ENCODE measurements at regions not wholly inside any gene's neighbourhood (a gene's known extent, or its start where the extent isn't known, plus 50 kb on each side); places are given as distances from the start of the nearest gene placed in this dataset.

- TF ChIP-seq, protein P1, sequence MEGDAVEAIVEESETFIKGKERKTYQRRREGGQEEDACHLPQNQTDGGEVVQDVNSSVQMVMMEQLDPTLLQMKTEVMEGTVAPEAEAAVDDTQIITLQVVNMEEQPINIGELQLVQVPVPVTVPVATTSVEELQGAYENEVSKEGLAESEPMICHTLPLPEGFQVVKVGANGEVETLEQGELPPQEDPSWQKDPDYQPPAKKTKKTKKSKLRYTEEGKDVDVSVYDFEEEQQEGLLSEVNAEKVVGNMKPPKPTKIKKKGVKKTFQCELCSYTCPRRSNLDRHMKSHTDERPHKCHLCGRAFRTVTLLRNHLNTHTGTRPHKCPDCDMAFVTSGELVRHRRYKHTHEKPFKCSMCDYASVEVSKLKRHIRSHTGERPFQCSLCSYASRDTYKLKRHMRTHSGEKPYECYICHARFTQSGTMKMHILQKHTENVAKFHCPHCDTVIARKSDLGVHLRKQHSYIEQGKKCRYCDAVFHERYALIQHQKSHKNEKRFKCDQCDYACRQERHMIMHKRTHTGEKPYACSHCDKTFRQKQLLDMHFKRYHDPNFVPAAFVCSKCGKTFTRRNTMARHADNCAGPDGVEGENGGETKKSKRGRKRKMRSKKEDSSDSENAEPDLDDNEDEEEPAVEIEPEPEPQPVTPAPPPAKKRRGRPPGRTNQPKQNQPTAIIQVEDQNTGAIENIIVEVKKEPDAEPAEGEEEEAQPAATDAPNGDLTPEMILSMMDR (IDR thresholded peaks at IDR 0.05): no peak
- Mint-ChIP-seq H3K9me3 (ENCODE audit: unreplicated experiment) (no peaks in the 10 kb centered on the region), H3K4me1 (ENCODE audit: unreplicated experiment) (peaks cover 5% of the 10 kb centered on the region), H3K4me3 (ENCODE audit: unreplicated experiment) (no peak overlapping the region), H3K27ac (ENCODE audit: unreplicated experiment) (no peak overlapping the region), H3K27me3 (ENCODE audit: unreplicated experiment) (no peaks in the 10 kb centered on the region), H3K36me3 (ENCODE audit: unreplicated experiment) (no peaks in the 10 kb centered on the region)
- no peak for DNase-seq (ENCODE audit: extremely low spot score, unreplicated experiment)
Observed at GRCh38 chr4:176448761-176449160, 129.0 kb downstream of the SPCS3 start.

DNA sequence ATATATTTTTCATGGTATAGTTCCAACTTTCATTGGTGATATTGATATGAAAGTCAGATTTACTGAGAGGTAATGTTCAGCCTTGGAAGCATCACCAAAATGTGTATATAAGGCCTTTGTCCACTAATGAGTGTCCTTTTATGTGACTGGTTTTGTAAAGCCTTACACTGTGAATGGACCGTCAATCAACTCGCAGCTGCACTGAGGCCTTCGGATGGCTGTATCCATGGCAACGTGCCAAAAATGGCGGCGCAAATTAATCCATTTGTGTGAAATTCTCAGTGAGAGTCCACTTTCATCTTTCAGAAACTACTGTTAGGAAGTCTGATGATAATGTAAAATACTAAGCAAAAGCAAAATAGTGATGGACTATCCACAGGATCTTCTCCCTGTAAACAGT lies 131.7 kb downstream of the SPCS3 start:
- H3K27ac Mint-ChIP-seq (ENCODE audit: unreplicated experiment): no peak overlapping the region
- TF ChIP-seq, protein P1 (IDR thresholded peaks at IDR 0.05): no peak
- peaks cover 10% of the 10 kb centered on the region for H3K27me3 Mint-ChIP-seq (ENCODE audit: unreplicated experiment)
- no peaks in the 10 kb centered on the region for H3K4me1 Mint-ChIP-seq (ENCODE audit: unreplicated experiment)
- peaks cover 2% of the 10 kb centered on the region for H3K9me3 Mint-ChIP-seq (ENCODE audit: unreplicated experiment)
- no peaks in the 10 kb centered on the region for H3K36me3 Mint-ChIP-seq (ENCODE audit: unreplicated experiment)
- H3K4me3 Mint-ChIP-seq (ENCODE audit: unreplicated experiment): no peak overlapping the region
- DNase-seq (ENCODE audit: extremely low spot score, unreplicated experiment): no peak

- Mint-ChIP-seq H3K9me3 (ENCODE audit: unreplicated experiment) (peaks cover 4% of the 10 kb centered on the region), H3K4me3 (ENCODE audit: unreplicated experiment) (no peak overlapping the region), H3K27ac (ENCODE audit: unreplicated experiment) (no peak overlapping the region), H3K36me3 (ENCODE audit: unreplicated experiment) (no peaks in the 10 kb centered on the region), H3K4me1 (ENCODE audit: unreplicated experiment) (no peaks in the 10 kb centered on the region), H3K27me3 (ENCODE audit: unreplicated experiment) (peaks cover 13% of the 10 kb centered on the region)
- TF ChIP-seq, protein P1 (IDR thresholded peaks at IDR 0.05): no peak
- no peak for DNase-seq (ENCODE audit: extremely low spot score, unreplicated experiment)
Observed at GRCh38 chr4:176453079-176453478, 133.3 kb downstream of the SPCS3 start.

GRCh38 chr4:176453658-176454057 lies 133.9 kb downstream of the SPCS3 start:
- Mint-ChIP-seq H3K27ac (ENCODE audit: unreplicated experiment) (no peak overlapping the region), H3K9me3 (ENCODE audit: unreplicated experiment) (peaks cover 4% of the 10 kb centered on the region)
- TF ChIP-seq, protein P1 (IDR thresholded peaks at IDR 0.05): no peak

GRCh38 chr4:176464748-176465147 lies 145.0 kb downstream of the SPCS3 start:
- no peak for DNase-seq (ENCODE audit: extremely low spot score, unreplicated experiment)
- Mint-ChIP-seq H3K9me3 (ENCODE audit: unreplicated experiment) (no peaks in the 10 kb centered on the region), H3K4me1 (ENCODE audit: unreplicated experiment) (no peaks in the 10 kb centered on the region), H3K36me3 (ENCODE audit: unreplicated experiment) (no peaks in the 10 kb centered on the region), H3K4me3 (ENCODE audit: unreplicated experiment) (no peak overlapping the region), H3K27ac (ENCODE audit: unreplicated experiment) (no peak overlapping the region), H3K27me3 (ENCODE audit: unreplicated experiment) (peaks cover 22% of the 10 kb centered on the region)
- TF ChIP-seq, protein P1 (IDR thresholded peaks at IDR 0.05): no peak

More at GRCh38 chr4:176453658-176454057, 133.9 kb downstream of the SPCS3 start:
- Mint-ChIP-seq H3K4me1 (ENCODE audit: unreplicated experiment) (no peaks in the 10 kb centered on the region), H3K36me3 (ENCODE audit: unreplicated experiment) (no peaks in the 10 kb centered on the region), H3K27me3 (ENCODE audit: unreplicated experiment) (peaks cover 13% of the 10 kb centered on the region), H3K4me3 (ENCODE audit: unreplicated experiment) (no peak overlapping the region)
- no peak for DNase-seq (ENCODE audit: extremely low spot score, unreplicated experiment)

All from osteocyte (in vitro differentiated cells).